ENCODE measurements at regions not wholly inside any gene's neighbourhood (a gene's known extent, or its start where the extent isn't known, plus 50 kb on each side); places are given as distances from the start of the nearest gene placed in this dataset.
A peak's percentile ranks its signal among the peaks of the same experiment; 100 is the strongest.

DNA sequence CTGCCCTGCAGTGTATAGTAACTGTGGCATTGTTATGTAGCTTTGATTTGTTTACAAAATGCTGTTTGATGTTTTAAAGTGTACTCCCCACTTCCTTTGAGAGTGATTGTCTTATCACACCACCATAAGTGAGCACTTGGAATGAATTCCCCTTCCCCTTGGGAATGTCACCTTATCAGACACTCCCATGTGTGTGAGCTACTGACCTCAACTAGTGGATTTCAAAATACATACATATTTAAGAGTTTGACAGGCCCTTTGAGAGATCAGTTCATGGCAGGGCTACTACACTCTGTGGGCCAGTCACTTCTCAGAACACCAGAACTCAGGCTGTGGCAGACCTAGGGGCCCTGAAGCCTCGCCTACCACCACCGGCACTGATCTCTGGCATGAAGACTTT, 547.6 kb downstream of the NR2F2 start:
- no peak for TF ChIP-seq SP1 (IDR thresholded peaks at IDR 0.05)
- TF ChIP-seq LEF1 (IDR thresholded peaks at IDR 0.05; ENCODE audit: borderline replicate concordance), result no peak
- TF ChIP-seq TARDBP (IDR thresholded peaks at IDR 0.05), result no peak
- TF ChIP-seq CTBP1 (IDR thresholded peaks at IDR 0.05; ENCODE audit: borderline replicate concordance), result no peak
- TF ChIP-seq, protein P1, sequence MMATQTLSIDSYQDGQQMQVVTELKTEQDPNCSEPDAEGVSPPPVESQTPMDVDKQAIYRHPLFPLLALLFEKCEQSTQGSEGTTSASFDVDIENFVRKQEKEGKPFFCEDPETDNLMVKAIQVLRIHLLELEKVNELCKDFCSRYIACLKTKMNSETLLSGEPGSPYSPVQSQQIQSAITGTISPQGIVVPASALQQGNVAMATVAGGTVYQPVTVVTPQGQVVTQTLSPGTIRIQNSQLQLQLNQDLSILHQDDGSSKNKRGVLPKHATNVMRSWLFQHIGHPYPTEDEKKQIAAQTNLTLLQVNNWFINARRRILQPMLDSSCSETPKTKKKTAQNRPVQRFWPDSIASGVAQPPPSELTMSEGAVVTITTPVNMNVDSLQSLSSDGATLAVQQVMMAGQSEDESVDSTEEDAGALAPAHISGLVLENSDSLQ (IDR thresholded peaks at IDR 0.05), result no peak
- POLR2A ChIA-PET, result no interaction called here
- DNase-seq (ENCODE audit: extremely low spot score), result no peak
- CTCF ChIA-PET, result no interaction called here

DNA sequence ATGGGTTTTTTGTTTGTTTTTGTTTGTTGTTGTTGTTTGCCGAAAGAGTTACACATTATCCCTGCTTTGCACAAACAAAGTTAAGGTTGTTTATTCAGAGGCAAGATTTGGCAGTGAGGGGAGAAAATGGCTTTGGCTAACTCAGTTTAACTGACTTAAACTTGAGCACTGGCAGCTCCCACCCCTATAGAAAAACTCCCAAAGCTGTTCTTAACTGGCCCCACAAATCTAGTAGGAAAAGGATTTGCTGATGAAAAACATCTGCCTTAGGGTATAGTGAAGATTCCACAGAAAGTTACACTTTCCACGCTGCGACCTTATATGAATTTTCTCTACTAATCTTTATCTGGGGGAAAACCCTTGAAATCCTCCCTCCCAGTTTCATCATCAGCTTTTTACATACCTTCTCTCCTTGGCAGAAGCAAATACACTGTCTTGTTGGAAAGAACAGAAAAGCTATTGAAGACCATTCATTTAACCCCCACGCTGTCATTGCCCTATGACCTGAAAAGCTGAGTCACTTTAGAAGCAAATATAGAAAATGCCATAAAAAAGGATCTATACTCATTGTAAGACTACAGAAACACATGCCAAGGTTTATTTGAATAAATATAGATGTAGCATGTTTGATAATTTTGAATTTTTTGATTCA, 551.7 kb downstream of the NR2F2 start:
- ChIA-PET CTCF (no interaction called here), POLR2A (no interaction called here)
- no peak for DNase-seq (ENCODE audit: extremely low spot score)
- no peak for TF ChIP-seq LEF1 (IDR thresholded peaks at IDR 0.05; ENCODE audit: borderline replicate concordance)
- TF ChIP-seq TARDBP (IDR thresholded peaks at IDR 0.05), result no peak
- no peak for TF ChIP-seq SP1 (IDR thresholded peaks at IDR 0.05)
- no peak for TF ChIP-seq NFRKB (IDR thresholded peaks at IDR 0.05)
- no peak for TF ChIP-seq HDGF (IDR thresholded peaks at IDR 0.05; ENCODE audit: borderline replicate concordance)
- TF ChIP-seq FOXM1 (IDR thresholded peaks at IDR 0.05; ENCODE audit: borderline replicate concordance), result no peak
- TF ChIP-seq ELF4 (IDR thresholded peaks at IDR 0.05), result no peak
- TF ChIP-seq CTBP1 (IDR thresholded peaks at IDR 0.05; ENCODE audit: borderline replicate concordance), result no peak
- TF ChIP-seq SUZ12 (IDR thresholded peaks at IDR 0.05), result no peak

DNA sequence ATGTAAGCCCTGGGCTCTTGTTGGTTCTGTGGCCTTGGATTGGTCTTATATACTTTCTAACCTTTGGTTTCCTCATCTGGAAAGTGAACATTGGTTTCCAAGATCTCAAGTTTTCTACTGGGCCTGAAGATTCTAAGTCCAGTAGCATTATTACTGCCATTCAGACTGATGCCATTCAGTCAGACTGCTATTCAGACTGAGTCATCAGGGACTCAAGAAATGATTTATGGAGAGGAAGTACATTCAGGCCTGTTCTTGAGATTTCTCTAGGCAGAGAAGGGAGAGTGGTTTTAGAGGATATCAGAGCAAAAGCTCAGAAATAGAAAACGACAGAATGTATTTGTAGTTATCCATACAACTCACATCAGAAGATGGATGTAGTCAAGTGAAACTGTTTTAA, 557.2 kb downstream of the NR2F2 start:
- no peak for TF ChIP-seq ELF4 (IDR thresholded peaks at IDR 0.05)
- TF ChIP-seq, protein P1 (IDR thresholded peaks at IDR 0.05), result peak; percentile 35; the same call in 1 of the 2 replicates
- ChIA-PET POLR2A (no interaction called here), CTCF (no interaction called here)
- no peak for DNase-seq (ENCODE audit: extremely low spot score)

- ChIA-PET CTCF (no interaction called here), POLR2A (no interaction called here)
- no peak for TF ChIP-seq FOXM1 (IDR thresholded peaks at IDR 0.05; ENCODE audit: borderline replicate concordance)
- no peak for TF ChIP-seq FOXK2 (IDR thresholded peaks at IDR 0.05)
- no peak for TF ChIP-seq CTBP1 (IDR thresholded peaks at IDR 0.05; ENCODE audit: borderline replicate concordance)
- no peak for TF ChIP-seq HDGF (IDR thresholded peaks at IDR 0.05; ENCODE audit: borderline replicate concordance)
- no peak for TF ChIP-seq SUZ12 (IDR thresholded peaks at IDR 0.05)
- no peak for TF ChIP-seq NFRKB (IDR thresholded peaks at IDR 0.05)
- TF ChIP-seq, protein P1 (IDR thresholded peaks at IDR 0.05), result no peak
- TF ChIP-seq ELF4 (IDR thresholded peaks at IDR 0.05), result no peak
- TF ChIP-seq ARNT (IDR thresholded peaks at IDR 0.05), result no peak
- no peak for TF ChIP-seq FOXA1 (IDR thresholded peaks at IDR 0.05)
- TF ChIP-seq ZNF384 (IDR thresholded peaks at IDR 0.05), result no peak
- TF ChIP-seq BHLHE40 (IDR thresholded peaks at IDR 0.05; ENCODE audit: borderline replicate concordance), result no peak
- no peak for DNase-seq (ENCODE audit: extremely low spot score)
These were observed 558.3 kb downstream of the NR2F2 start for GRCh38 chr15:96888764-96889163.

DNA sequence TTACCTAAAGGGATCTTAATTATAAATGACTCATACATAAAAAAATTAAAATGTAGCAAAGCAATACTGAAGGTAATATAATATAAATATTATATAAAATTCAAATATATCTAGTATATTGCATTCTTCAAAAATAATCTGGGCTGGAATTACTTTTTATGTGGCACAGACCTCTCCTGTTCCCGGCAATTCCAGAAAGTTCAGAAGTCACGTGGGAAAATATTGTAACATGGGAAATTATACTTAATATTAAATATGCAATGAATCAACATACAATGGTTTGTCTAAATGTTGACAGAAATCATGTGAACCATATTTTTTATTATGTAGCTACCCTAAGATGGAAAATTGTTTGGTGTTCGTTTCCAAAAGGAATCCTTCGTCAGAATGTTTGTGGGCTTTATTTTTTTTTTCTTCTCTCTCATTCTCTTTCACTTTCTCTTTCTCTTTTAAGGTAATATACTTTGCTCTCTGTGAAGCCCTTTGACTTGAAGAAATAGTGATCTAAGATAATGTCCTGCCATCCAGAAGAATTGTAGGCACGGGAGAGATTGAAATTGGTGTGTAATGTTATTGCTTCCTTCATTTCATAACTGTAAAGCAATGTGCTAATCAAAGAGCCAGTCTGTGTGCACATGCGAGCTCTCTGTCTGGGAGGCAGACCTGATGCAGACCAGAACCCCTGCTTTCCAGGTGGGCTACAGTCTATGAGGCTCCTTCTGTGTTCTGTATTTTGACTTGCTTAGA, 559.4 kb downstream of the NR2F2 start:
- ChIA-PET CTCF (interaction anchor here (0.6 to 0.7 kb wide), 2 partner anchors 598 to 1438 kb away, joined by 3 read pairs; no protein-coding TSS in a partner anchor), POLR2A (no interaction called here)
- DNase-seq (ENCODE audit: extremely low spot score), result no peak
- no peak for TF ChIP-seq CTBP1 (IDR thresholded peaks at IDR 0.05; ENCODE audit: borderline replicate concordance)
- TF ChIP-seq TARDBP (IDR thresholded peaks at IDR 0.05), result no peak
- no peak for TF ChIP-seq HDGF (IDR thresholded peaks at IDR 0.05; ENCODE audit: borderline replicate concordance)
- no peak for TF ChIP-seq SP1 (IDR thresholded peaks at IDR 0.05)
- TF ChIP-seq LEF1 (IDR thresholded peaks at IDR 0.05; ENCODE audit: borderline replicate concordance), result no peak
- no peak for TF ChIP-seq ZNF384 (IDR thresholded peaks at IDR 0.05)
- no peak for TF ChIP-seq ELF4 (IDR thresholded peaks at IDR 0.05)
- TF ChIP-seq BHLHE40 (IDR thresholded peaks at IDR 0.05; ENCODE audit: borderline replicate concordance), result no peak
- TF ChIP-seq SUZ12 (IDR thresholded peaks at IDR 0.05), result no peak
- no peak for TF ChIP-seq L3MBTL2 (conservative IDR thresholded peaks at IDR 0.05)
- no peak for TF ChIP-seq ARNT (IDR thresholded peaks at IDR 0.05)
- no peak for TF ChIP-seq FOXM1 (IDR thresholded peaks at IDR 0.05; ENCODE audit: borderline replicate concordance)
- TF ChIP-seq FOXA1 (IDR thresholded peaks at IDR 0.05), result no peak
- TF ChIP-seq NFRKB (IDR thresholded peaks at IDR 0.05), result no peak
- TF ChIP-seq, protein P1 (IDR thresholded peaks at IDR 0.05), result no peak
- no peak for TF ChIP-seq FOXK2 (IDR thresholded peaks at IDR 0.05)

GRCh38 chr15:96891046-96891445, 560.5 kb downstream of the NR2F2 start:
- no peak for DNase-seq (ENCODE audit: extremely low spot score)
- TF ChIP-seq ZNF384 (IDR thresholded peaks at IDR 0.05) (no peak), L3MBTL2 (conservative IDR thresholded peaks at IDR 0.05) (no peak), ELF4 (IDR thresholded peaks at IDR 0.05) (no peak), HDGF (IDR thresholded peaks at IDR 0.05; ENCODE audit: borderline replicate concordance) (no peak), FOXK2 (IDR thresholded peaks at IDR 0.05) (no peak)
- TF ChIP-seq, protein P1 (IDR thresholded peaks at IDR 0.05), result no peak
- CTCF ChIA-PET, result no interaction called here
- POLR2A ChIA-PET, result no interaction called here

Measured in HEK293T (cell line).